NB4 (cell line): ENCODE measurements at regions not wholly inside any gene's neighbourhood (a gene's known extent, or its start where the extent isn't known, plus 50 kb on each side); places are given as distances from the start of the nearest gene placed in this dataset.

ENCODE experiments used
- DNase-seq: peaks from one replicate; pipeline ENCODE4 v3.0.0; 2010; ENCODE audit warnings: low read depth
- H3K4me3 ChIP-seq: one replicate; pipeline ENCODE4 v1.5.1; 2011; ENCODE audit warnings: mild to moderate bottlenecking, low read depth, low read length, moderate library complexity
- CTCF ChIP-seq: IDR thresholded peaks from one replicate; pipeline ENCODE4 v1.5.1; 2012; ENCODE audit warnings: low read depth, low read length
- MAX ChIP-seq: IDR thresholded peaks from 2 replicates; pipeline ENCODE4 v1.6.1; 2011; ENCODE audit warnings: low read depth, low read length
- MYC ChIP-seq: IDR thresholded peaks from 2 replicates; pipeline ENCODE4 v1.6.1; 2011; ENCODE audit warnings: low read depth, low read length
- POLR2A ChIP-seq: IDR thresholded peaks from 2 replicates; pipeline ENCODE4 v1.6.1; 2011; ENCODE audit warnings: mild to moderate bottlenecking; ENCODE audit not compliant: insufficient read length; ENCODE audit errors: extremely low read depth

- no peak overlapping the region for H3K4me3 ChIP-seq
- DNase-seq = peak; percentile 94
- peak; percentile 62; the same call in 1 of the 2 replicates for TF ChIP-seq MAX
- TF ChIP-seq POLR2A = no peak
- no peak for TF ChIP-seq CTCF
- TF ChIP-seq MYC = peak; percentile 22; the same call in 1 of the 2 replicates
Observed at GRCh38 chr15:96273317-96274086, 57.0 kb upstream of the NR2F2 start.

- no peak overlapping the region for H3K4me3 ChIP-seq
- DNase-seq = no peak
- TF ChIP-seq POLR2A (no peak), MAX (no peak), MYC (no peak), CTCF (no peak)
Observed at GRCh38 chr15:96274087-96274440, 56.4 kb upstream of the NR2F2 start.

GRCh38 chr15:96274698-96275097 is 55.8 kb upstream of the NR2F2 start:
- TF ChIP-seq POLR2A (no peak), CTCF (no peak), MYC (no peak), MAX (no peak)
- no peak for DNase-seq
- H3K4me3 ChIP-seq = no peak overlapping the region

GRCh38 chr15:96276438-96277210 is 53.9 kb upstream of the NR2F2 start:
- TF ChIP-seq POLR2A = no peak
- TF ChIP-seq CTCF = no peak
- no peak for TF ChIP-seq MYC
- no peak for TF ChIP-seq MAX
- no peak for DNase-seq
- no peak overlapping the region for H3K4me3 ChIP-seq
